Gastroesophageal sphincter (tissue), 3 donors: ENCODE measurements at regions not wholly inside any gene's neighbourhood (a gene's known extent, or its start where the extent isn't known, plus 50 kb on each side); places are given as distances from the start of the nearest gene placed in this dataset.

Experiments
- CTCF ChIP-seq, 4 experiments: fragments of 200-600 bp in 2 of 4; fragments of 450-650 bp in 2 of 4; sonication (generic) in 1 of 4; IDR thresholded peaks; one replicate each; pipeline ENCODE4 v1.5.1; 2017 to 2019; ENCODE audit warnings: antibody characterized with exemption in 4 of 4, mild to moderate bottlenecking in 2 of 4, moderate library complexity in 2 of 4
- POLR2A ChIP-seq, 2 donors: fragments of 450-650 bp; IDR thresholded peaks; one replicate each; pipeline ENCODE4 v1.6.1; 2017; ENCODE audit warnings: antibody characterized with exemption in 2 of 2, mild to moderate bottlenecking in 2 of 2, moderate library complexity in 1 of 2
- POLR2AphosphoS5 ChIP-seq: sonication (generic); formaldehyde crosslinking; IDR thresholded peaks from one replicate; pipeline ENCODE4 v1.6.1; 2017; ENCODE audit warnings: antibody characterized with exemption

DNA sequence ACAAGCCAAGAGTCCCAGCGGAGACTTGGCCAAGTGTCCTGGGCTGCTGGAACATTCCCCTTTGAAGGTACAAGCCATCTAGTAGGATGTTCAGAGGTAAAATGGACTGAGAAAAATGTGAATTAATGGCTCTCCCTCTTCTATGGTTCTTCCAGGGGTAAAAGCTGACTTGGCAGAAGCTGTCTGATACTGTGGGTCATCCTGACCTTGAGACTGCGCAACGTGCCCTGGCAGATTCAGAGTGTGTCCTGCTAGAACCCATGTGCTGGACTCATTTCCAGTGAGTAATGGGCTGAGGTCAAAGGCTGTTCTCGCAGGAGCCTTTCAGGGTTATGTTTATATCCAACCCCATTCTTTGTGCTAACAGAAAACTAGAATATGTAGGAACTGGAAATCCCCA is 423.0 kb upstream of the CD180 start:
- TF ChIP-seq CTCF (IDR thresholded peaks at IDR 0.05) (no peak), POLR2A (IDR thresholded peaks at IDR 0.05) (no peak), POLR2AphosphoS5 (no peak)
